Psoas muscle (tissue), 7 donors: ENCODE measurements at regions not wholly inside any gene's neighbourhood (a gene's known extent, or its start where the extent isn't known, plus 50 kb on each side); places are given as distances from the start of the nearest gene placed in this dataset.
"Not testable (repeated sequence)": the region's sequence is repeated elsewhere in the genome, so short reads cannot be mapped to it uniquely, and the experiment has no call there.

Source experiments
- ATAC-seq, 4 donors: fragments of 200-7000 bp; cut with Tn5 transposase; one replicate each; pipeline ENCODE4 v1.9.1; 2020; ENCODE audit warnings: moderate library complexity in 3 of 4, mild to moderate bottlenecking in 2 of 4
- DNase-seq, 2 donors: peaks; one replicate each; pipeline ENCODE4 v3.0.0-alpha.2; 2020
- H3K27ac ChIP-seq: fragments of 200-600 bp; one replicate; pipeline ENCODE4 v1.8.0; 2022
- H3K27me3 ChIP-seq, 3 donors: fragments of 200-600 bp in 1 of 3; one replicate each; pipeline versions ENCODE4 v1.6.1 to v1.8.0; 2013 to 2022; ENCODE audit warnings: low read length in 2 of 3, mild to moderate bottlenecking in 2 of 3, moderate library complexity in 1 of 3; ENCODE audit not compliant: insufficient read depth in 3 of 3
- H3K36me3 ChIP-seq, 2 donors: fragments of 200-600 bp in 1 of 2; one replicate each; pipeline versions ENCODE4 v1.6.1 to v1.8.0; 2013 to 2022; ENCODE audit warnings: low read depth in 1 of 2, mild to moderate bottlenecking in 1 of 2, moderate library complexity in 1 of 2; ENCODE audit not compliant: insufficient read depth in 1 of 2
- H3K4me1 ChIP-seq: fragments of 200-600 bp; one replicate; pipeline ENCODE4 v1.8.0; 2022
- H3K4me3 ChIP-seq: fragments of 200-600 bp; one replicate; pipeline ENCODE4 v1.8.0; 2022; ENCODE audit warnings: mild to moderate bottlenecking
- H3K9me3 ChIP-seq: fragments of 200-600 bp; one replicate; pipeline ENCODE4 v1.8.0; 2022
- CTCF ChIP-seq: fragments of 200-600 bp; IDR thresholded peaks from one replicate; pipeline ENCODE4 v1.8.0; 2022; ENCODE audit warnings: antibody characterized with exemption
- WGBS, 3 donors: extraction: QIAGEN DNeasy Blood & Tissue Kit; methylation state at CpG; one replicate each; pipeline versions ENCODE4 v1.1.6 to v1.1.7; 2013; 5-methylcytosine and 5-hydroxymethylcytosine counted together
- intact Hi-C, 2 donors: fragments of 100-400 bp; cut with DNase I; formaldehyde crosslinking; loops; one replicate each; pipeline versions ENCODE4 v1.11.0 to v1.14.2; 2022
- donor health status: healthy with polysubstance abuse.
- donor health status: DM: no; HTN: no; CAD: no; lungs with moderate emphysema.
- donor health status: Bipolar disorder and iron deficiency.
- donor health status: healthy.
- donor health status: DM: yes; HTN: yes; CAD: no.
- donor health status: DM: no; HTN: no; CAD: no.
- donor health status: DM: yes; HTN: yes; CAD: no.

- no peak for DNase-seq
- no peaks in the 10 kb centered on the region for H3K36me3 ChIP-seq
- TF ChIP-seq CTCF = no peak
- H3K4me1 ChIP-seq = peaks cover 16% of the 10 kb centered on the region
- H3K9me3 ChIP-seq = no peaks in the 10 kb centered on the region
- H3K27ac ChIP-seq = peak overlapping the region; percentile 70
- H3K27me3 ChIP-seq = no peaks in the 10 kb centered on the region
- no peak for ATAC-seq
- intact Hi-C loops = no loop called here
- WGBS, 3 donors = 94 to 96% (median 95%) methylated on average over 4 of the region's 4 CpGs
- no peak overlapping the region for H3K4me3 ChIP-seq
Measured at GRCh38 chr12:105522166-105522825, 191.8 kb downstream of the C12orf75 start.

GRCh38 chr12:105523164-105524057 lies 192.9 kb downstream of the C12orf75 start:
- no peak for TF ChIP-seq CTCF
- H3K4me3 ChIP-seq = peak overlapping the region; percentile 24
- H3K27me3 ChIP-seq = no peaks in the 10 kb centered on the region
- ATAC-seq (peak; percentile 98 to 99 (median 99)), DNase-seq (peak; percentile 75 to 86)
- no peaks in the 10 kb centered on the region for H3K36me3 ChIP-seq
- 12 to 15% (median 13%) methylated on average over 16 of the region's 16 CpGs for WGBS, 3 donors
- H3K27ac ChIP-seq = peak overlapping the region; percentile 70
- peaks cover 16% of the 10 kb centered on the region for H3K4me1 ChIP-seq
- H3K9me3 ChIP-seq = no peaks in the 10 kb centered on the region
- intact Hi-C loops = no loop called here

- Histone ChIP-seq H3K27ac (no peak overlapping the region), H3K4me3 (no peak overlapping the region), H3K4me1 (peaks cover 16% of the 10 kb centered on the region), H3K36me3 (no peaks in the 10 kb centered on the region), H3K27me3 (no peaks in the 10 kb centered on the region), H3K9me3 (no peaks in the 10 kb centered on the region)
- WGBS, 3 donors = 49 to 94% (median 90%) methylated on average over 2 of the region's 2 CpGs
- no peak for TF ChIP-seq CTCF
- DNase-seq (no peak), ATAC-seq (no peak)
- intact Hi-C loops = no loop called here
Measured at GRCh38 chr12:105524961-105525360, 194.5 kb downstream of the C12orf75 start.

- peaks cover 5% of the 10 kb centered on the region for H3K4me1 ChIP-seq
- no peaks in the 10 kb centered on the region for H3K27me3 ChIP-seq
- H3K27ac ChIP-seq = no peak overlapping the region
- no peaks in the 10 kb centered on the region for H3K36me3 ChIP-seq
- intact Hi-C loops = no loop called here
- ATAC-seq (no peak), DNase-seq (no peak)
- no peak for TF ChIP-seq CTCF
- H3K9me3 ChIP-seq = no peaks in the 10 kb centered on the region
- WGBS, 3 donors = 83 to 93% (median 87%) methylated on average over 4 of the region's 4 CpGs
- no peak overlapping the region for H3K4me3 ChIP-seq
Measured at GRCh38 chr12:105534068-105534467, 203.6 kb downstream of the C12orf75 start.

GRCh38 chr12:105535033-105535432 lies 204.5 kb downstream of the C12orf75 start:
- H3K27me3 ChIP-seq, H3K36me3 ChIP-seq, H3K4me3 ChIP-seq, DNase-seq, H3K27ac ChIP-seq, intact Hi-C loops, ATAC-seq, H3K9me3 ChIP-seq: not testable (repeated sequence)
- H3K4me1 ChIP-seq = peaks cover 15% of the 10 kb centered on the region
- WGBS, 3 donors = 50 to 68% (median 65%) methylated on average over 3 of the region's 3 CpGs
